Erythroblast (primary cell): ENCODE measurements at regions not wholly inside any gene's neighbourhood (a gene's known extent, or its start where the extent isn't known, plus 50 kb on each side); places are given as distances from the start of the nearest gene placed in this dataset.

ENCODE experiments used
- GATA1 ChIP-seq: IDR thresholded peaks from 2 replicates; pipeline ENCODE4 v1.6.1; 2011; ENCODE audit warnings: low read depth, mild to moderate bottlenecking, control low read depth, low read length, moderate library complexity
- POLR2A ChIP-seq: IDR thresholded peaks from 2 replicates; pipeline ENCODE4 v1.6.1; 2011; ENCODE audit warnings: mild to moderate bottlenecking, low read length

DNA sequence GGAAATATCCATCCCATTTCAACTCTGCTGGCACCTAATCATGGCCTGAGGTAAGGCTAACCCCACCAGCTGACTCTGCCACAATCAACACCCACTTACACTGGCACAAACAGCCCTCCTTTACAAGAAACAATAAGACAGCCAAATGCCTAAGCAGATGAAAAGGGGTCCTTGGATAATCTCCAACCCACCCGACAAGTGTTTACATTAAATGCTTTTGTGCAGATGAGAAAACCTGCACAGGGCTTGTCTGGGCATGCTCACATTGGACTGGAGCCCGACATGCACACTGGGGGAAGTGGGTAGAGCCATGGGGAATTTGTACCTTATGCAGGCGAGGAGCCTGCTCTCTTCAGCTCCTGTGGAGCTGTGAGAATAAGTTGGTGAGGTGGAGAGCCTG, 138.9 kb upstream of the ITM2A start:
- TF ChIP-seq POLR2A: no peak
- TF ChIP-seq GATA1: no peak
